ENCODE measurements at regions not wholly inside any gene's neighbourhood (a gene's known extent, or its start where the extent isn't known, plus 50 kb on each side); places are given as distances from the start of the nearest gene placed in this dataset.

DNA sequence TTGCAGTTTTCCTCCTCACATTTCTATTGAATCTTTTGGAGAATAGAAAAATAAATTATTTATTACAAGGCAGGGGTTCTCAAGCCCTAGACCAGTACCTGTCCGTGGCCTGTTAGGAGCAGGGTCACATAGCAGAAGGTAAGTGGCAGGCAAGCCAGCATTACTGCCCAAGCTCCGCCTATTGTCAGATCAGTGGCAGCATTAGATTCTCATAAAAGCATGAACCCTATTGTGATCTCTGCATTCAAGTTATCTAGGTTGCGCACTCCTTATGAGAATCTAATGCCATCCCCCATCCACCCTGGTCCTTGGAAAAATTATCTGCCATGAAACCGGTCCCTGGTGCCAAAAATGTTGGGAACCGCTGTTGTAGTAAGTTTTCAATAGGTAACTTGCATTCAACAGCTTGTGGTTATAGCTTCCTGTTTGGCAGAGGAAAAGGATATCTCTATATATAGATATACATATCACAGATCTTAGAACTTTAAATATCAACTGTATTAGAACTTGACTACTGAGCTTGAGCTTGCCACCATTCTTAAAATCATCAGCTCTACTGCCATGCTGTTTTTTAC is 165.1 kb downstream of the AHR start:
- no peak overlapping the region for H3K4me3 ChIP-seq (ENCODE audit: low read depth, low read length)
- TF ChIP-seq, protein P1, sequence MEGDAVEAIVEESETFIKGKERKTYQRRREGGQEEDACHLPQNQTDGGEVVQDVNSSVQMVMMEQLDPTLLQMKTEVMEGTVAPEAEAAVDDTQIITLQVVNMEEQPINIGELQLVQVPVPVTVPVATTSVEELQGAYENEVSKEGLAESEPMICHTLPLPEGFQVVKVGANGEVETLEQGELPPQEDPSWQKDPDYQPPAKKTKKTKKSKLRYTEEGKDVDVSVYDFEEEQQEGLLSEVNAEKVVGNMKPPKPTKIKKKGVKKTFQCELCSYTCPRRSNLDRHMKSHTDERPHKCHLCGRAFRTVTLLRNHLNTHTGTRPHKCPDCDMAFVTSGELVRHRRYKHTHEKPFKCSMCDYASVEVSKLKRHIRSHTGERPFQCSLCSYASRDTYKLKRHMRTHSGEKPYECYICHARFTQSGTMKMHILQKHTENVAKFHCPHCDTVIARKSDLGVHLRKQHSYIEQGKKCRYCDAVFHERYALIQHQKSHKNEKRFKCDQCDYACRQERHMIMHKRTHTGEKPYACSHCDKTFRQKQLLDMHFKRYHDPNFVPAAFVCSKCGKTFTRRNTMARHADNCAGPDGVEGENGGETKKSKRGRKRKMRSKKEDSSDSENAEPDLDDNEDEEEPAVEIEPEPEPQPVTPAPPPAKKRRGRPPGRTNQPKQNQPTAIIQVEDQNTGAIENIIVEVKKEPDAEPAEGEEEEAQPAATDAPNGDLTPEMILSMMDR (IDR thresholded peaks at IDR 0.05; ENCODE audit: low read depth, low read length), result no peak

DNA sequence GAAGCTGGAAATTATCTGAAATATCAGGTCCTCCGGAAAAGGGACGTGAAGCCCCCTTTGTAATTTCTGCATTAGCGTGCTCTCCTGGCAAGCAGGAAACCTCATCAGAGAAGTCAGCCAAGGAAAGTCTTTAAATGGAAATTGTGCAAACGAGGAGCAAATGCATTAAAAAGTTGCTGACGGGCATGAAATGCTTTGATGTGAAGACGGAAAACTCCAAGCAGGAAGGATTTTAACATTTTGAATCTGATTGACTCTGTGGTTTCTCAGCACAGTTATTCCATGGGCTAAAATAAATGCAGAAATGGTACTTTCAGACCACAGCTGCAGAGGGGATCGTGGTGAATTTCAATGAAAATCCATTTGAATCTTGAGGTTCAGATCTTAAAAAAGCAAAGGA is 167.8 kb downstream of the AHR start:
- no peak overlapping the region for H3K4me3 ChIP-seq (ENCODE audit: low read depth, low read length)
- TF ChIP-seq, protein P1 (IDR thresholded peaks at IDR 0.05; ENCODE audit: low read depth, low read length), result no peak

DNA sequence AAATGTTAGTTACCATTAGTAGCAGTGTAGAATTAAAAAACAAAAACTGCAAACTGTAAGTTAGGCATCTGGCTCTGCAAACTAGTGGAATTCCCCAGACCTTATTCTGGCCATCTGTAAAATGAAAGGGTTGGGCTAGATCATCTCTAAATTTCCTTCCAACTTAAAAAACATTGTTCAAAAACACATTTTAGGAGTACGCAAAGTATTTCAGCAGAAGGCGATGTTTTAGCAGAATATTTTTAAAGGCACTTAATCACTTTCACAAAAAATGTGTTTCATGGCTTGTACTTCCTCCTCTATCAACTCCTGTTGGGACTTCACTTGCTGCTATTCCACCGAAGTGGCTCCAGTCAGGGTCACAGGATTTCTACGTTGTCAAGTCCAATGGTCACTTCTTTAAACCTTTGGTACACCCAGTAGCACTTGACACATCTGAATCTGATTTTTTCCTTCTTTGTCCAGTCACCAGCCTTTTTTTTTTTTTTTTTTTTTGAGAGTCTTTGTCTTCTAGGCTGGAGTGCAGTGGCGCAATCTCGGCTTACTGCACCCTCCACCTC is 169.0 kb downstream of the AHR start:
- no peak overlapping the region for H3K4me3 ChIP-seq (ENCODE audit: low read depth, low read length)
- TF ChIP-seq, protein P1 (IDR thresholded peaks at IDR 0.05; ENCODE audit: low read depth, low read length), result no peak

DNA sequence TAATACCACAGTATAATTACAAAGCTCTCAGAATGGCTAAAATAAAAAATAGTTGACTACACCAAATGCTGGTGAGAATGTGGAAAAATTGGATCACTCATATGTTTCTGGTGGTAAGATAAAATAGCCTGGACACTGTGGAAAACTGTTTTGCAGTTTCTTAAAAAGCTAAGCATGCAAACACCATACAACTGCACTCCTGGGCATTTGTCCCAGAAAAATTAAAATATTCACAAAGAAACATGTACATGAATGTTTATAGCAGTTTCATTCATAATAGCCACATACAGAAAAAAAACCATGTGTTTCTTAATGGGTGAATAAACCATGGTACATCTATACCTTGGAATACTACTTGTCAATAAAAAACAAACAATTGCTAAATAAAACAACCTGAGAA is 172.9 kb downstream of the AHR start:
- TF ChIP-seq, protein P1 (IDR thresholded peaks at IDR 0.05; ENCODE audit: low read depth, low read length), result no peak
- no peak overlapping the region for H3K4me3 ChIP-seq (ENCODE audit: low read depth, low read length)

DNA sequence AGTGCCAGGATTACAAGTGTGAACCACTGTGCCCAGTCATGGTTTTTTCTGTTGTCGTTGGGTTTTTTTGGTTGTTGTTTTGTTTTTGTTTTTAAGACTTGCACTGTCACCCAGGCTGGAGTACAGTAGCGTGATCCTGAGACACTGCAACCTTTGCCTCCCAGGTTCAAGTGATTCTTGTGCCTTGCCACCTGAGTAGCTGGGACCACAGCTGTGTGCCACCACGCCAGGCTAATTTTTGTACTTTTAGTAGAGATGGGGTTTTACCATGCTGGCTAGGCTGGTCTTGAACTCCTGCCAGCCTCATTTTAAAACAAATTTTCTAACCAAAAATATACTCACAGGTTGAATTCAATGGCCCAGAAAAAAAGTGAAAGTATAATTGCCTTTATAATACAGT is 174.1 kb downstream of the AHR start:
- no peak overlapping the region for H3K4me3 ChIP-seq (ENCODE audit: low read depth, low read length)
- TF ChIP-seq, protein P1 (IDR thresholded peaks at IDR 0.05; ENCODE audit: low read depth, low read length), result no peak

DNA sequence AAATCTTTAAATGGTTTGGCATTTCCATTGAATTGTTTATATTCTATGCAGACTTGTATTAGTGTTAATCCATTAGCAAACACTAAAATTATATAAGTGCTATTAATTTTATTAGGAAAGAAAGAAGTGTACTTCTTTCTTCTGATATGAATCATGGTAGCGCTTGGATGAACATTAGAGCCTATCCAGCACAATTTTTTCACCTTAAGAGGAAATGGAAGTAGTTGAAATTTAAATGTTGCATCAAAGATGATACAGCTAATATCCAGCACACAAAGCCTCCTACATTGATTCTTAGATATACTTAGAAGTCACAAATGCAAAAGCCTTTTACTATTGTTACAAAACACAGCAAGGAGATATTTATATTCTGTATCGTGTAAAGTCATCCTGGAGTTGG is 174.5 kb downstream of the AHR start:
- TF ChIP-seq, protein P1 (IDR thresholded peaks at IDR 0.05; ENCODE audit: low read depth, low read length), result no peak
- no peak overlapping the region for H3K4me3 ChIP-seq (ENCODE audit: low read depth, low read length)

DNA sequence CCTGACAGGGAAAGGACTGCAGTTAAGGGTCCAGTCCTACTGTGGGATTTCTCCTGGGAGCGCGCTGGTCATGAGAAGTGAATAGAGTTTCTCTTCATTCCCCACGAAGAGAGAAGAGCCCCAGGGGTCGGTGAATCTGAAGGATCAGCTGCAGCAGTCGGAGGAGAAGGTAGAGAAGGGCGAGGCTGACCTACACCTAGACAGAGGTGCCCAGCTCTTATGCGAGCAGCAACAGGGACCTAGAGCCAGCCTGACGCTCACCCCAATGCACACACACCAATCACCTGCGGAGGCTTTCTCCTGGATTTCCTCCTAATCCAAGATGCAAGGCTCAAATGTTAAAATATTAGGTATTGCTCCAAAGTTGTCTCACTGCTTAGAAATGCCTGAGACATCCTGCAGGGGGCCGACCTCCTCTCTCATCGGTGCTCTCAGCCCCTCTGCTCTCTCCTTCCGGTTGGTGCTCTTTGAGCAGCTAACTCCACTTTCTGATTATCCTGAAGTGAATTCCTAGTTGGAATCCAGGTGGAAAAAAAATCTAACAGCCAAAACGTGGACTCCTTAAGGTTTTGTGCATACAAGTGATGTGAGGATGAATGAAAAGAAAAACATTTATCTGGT is 176.4 kb downstream of the AHR start:
- no peak overlapping the region for H3K4me3 ChIP-seq (ENCODE audit: low read depth, low read length)
- TF ChIP-seq, protein P1 (IDR thresholded peaks at IDR 0.05; ENCODE audit: low read depth, low read length), result 0 out of 2 replicates have a peak, but pooled peaks have one; percentile 19
